OCI-LY1 (cell line): ENCODE measurements at regions not wholly inside any gene's neighbourhood (a gene's known extent, or its start where the extent isn't known, plus 50 kb on each side); places are given as distances from the start of the nearest gene placed in this dataset.

Experiments used
- H2AFZ ChIP-seq: fragments of 200-600 bp; sonication (generic), shearing (Covaris generic); 2 replicates; pipeline ENCODE4 v1.6.0; 2014; ENCODE audit warnings: antibody characterized with exemption, mild to moderate bottlenecking, low read length
- H3F3A ChIP-seq: fragments of 200-600 bp; sonication (generic), shearing (Covaris generic); 2 replicates; pipeline ENCODE4 v1.6.0; 2014; ENCODE audit warnings: mild to moderate bottlenecking, antibody characterized with exemption, low read length, moderate library complexity; ENCODE audit not compliant: insufficient read depth
- H3K27ac ChIP-seq: fragments of 200-600 bp; sonication (generic); 2 replicates; pipeline ENCODE4 v1.5.1; 2014; ENCODE audit warnings: low read length, mixed run types, mild to moderate bottlenecking, low read depth; ENCODE audit not compliant: poor library complexity, severe bottlenecking
- H3K27me3 ChIP-seq: fragments of 200-600 bp; sonication (generic); 2 replicates; pipeline ENCODE4 v1.6.0; 2014; ENCODE audit warnings: antibody characterized with exemption, mild to moderate bottlenecking, low read length, moderate library complexity; ENCODE audit not compliant: insufficient read depth
- H3K36me3 ChIP-seq: fragments of 200-600 bp; sonication (generic); 2 replicates; pipeline ENCODE4 v1.6.1; 2014; ENCODE audit warnings: mild to moderate bottlenecking, antibody characterized with exemption, low read length, moderate library complexity, mixed read lengths; ENCODE audit not compliant: insufficient read depth
- H3K4me1 ChIP-seq: fragments of 200-600 bp; sonication (generic); 2 replicates; pipeline ENCODE4 v1.5.1; 2014; ENCODE audit warnings: mild to moderate bottlenecking, low read length, moderate library complexity; ENCODE audit not compliant: insufficient read depth, severe bottlenecking
- H3K4me2 ChIP-seq: fragments of 200-600 bp; sonication (generic), shearing (Covaris generic); 2 replicates; pipeline ENCODE4 v1.6.1; 2014; ENCODE audit warnings: low read length
- H3K4me3 ChIP-seq: fragments of 200-600 bp; sonication (generic); 2 replicates; pipeline ENCODE4 v1.5.1; 2014; ENCODE audit warnings: low read length, low read depth, mild to moderate bottlenecking, mixed read lengths; ENCODE audit not compliant: poor library complexity, severe bottlenecking
- H3K79me2 ChIP-seq: fragments of 200-600 bp; shearing (Covaris generic); 2 replicates; pipeline ENCODE4 v1.6.1; 2016; ENCODE audit warnings: mixed run types, low read length, mixed read lengths; ENCODE audit not compliant: insufficient read depth
- H3K9ac ChIP-seq: fragments of 200-600 bp; sonication (generic), shearing (Covaris generic); 2 replicates; pipeline ENCODE4 v1.6.1; 2014; ENCODE audit warnings: mild to moderate bottlenecking, low read length, mixed read lengths
- H3K9me2 ChIP-seq: fragments of 200-600 bp; sonication (generic), shearing (Covaris generic); 2 replicates; pipeline ENCODE4 v1.6.1; 2014; ENCODE audit warnings: low read depth, mild to moderate bottlenecking, low read length, mixed read lengths
- H3K9me3 ChIP-seq: fragments of 200-600 bp; shearing (Covaris generic); 2 replicates; pipeline ENCODE4 v1.6.1; 2014; ENCODE audit warnings: low read length, mixed read lengths
- H4K20me1 ChIP-seq: fragments of 200-600 bp; sonication (generic), shearing (Covaris generic); 2 replicates; pipeline ENCODE4 v1.6.0; 2016; ENCODE audit warnings: mild to moderate bottlenecking, low read length; ENCODE audit not compliant: insufficient read depth
- CTCF ChIP-seq: fragments of 200-600 bp; sonication (generic), shearing (Covaris generic); IDR thresholded peaks from 2 replicates; pipeline ENCODE4 v1.5.1; 2017; ENCODE audit warnings: mild to moderate bottlenecking, antibody characterized with exemption, low read length, moderate library complexity, mixed read lengths
- EZH2 ChIP-seq: fragments of 200-600 bp; sonication (generic), shearing (Covaris generic); IDR thresholded peaks from 2 replicates; pipeline ENCODE4 v1.8.0; 2017; ENCODE audit warnings: borderline replicate concordance, mixed run types, mild to moderate bottlenecking, antibody characterized with exemption, low read length, moderate library complexity, mixed read lengths

- no peak overlapping the region for H3K4me2 ChIP-seq
- H3K9ac ChIP-seq, result no peak overlapping the region
- H3K79me2 ChIP-seq, result no peaks in the 10 kb centered on the region
- H3K4me1 ChIP-seq, result no peaks in the 10 kb centered on the region
- H3K4me3 ChIP-seq, result no peak overlapping the region
- no peaks in the 10 kb centered on the region for H3K9me3 ChIP-seq
- H3K27ac ChIP-seq, result no peak overlapping the region
- H3F3A ChIP-seq, result no peaks in the 10 kb centered on the region
- no peaks in the 10 kb centered on the region for H3K27me3 ChIP-seq
- H3K9me2 ChIP-seq, result no peaks in the 10 kb centered on the region
- H2AFZ ChIP-seq, result no peak overlapping the region
- H4K20me1 ChIP-seq, result no peaks in the 10 kb centered on the region
- no peak for TF ChIP-seq EZH2
- no peak for TF ChIP-seq CTCF
- no peaks in the 10 kb centered on the region for H3K36me3 ChIP-seq
These were observed 249.7 kb downstream of the SP3 start for GRCh38 chr2:173715441-173715840.

- H3K4me3 ChIP-seq, result no peak overlapping the region
- H3K27me3 ChIP-seq, result no peaks in the 10 kb centered on the region
- no peaks in the 10 kb centered on the region for H4K20me1 ChIP-seq
These were observed 248.6 kb downstream of the SP3 start for GRCh38 chr2:173716458-173717052.

DNA sequence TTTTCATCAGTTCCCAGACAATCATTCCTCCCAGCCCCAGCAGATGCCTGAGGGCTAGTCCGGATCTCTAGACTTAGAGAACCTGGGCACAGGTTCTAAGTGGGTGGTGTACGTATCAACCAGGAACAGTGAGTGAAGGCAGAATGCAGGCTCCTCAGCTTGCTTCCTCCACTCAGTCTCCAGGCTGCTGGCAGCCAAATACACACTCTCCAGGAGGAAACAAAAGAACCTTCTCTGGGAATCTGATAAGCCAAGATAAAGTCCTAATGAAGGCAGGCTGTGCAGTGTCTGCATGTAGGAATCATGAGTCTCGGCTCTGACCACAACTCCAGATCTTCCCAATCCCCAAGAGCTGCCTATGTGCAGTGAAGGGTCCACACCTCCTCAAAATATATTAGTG is 245.7 kb downstream of the SP3 start:
- Histone ChIP-seq H3K27me3 (no peaks in the 10 kb centered on the region; the same call in 1 of the 2 replicates), H4K20me1 (no peaks in the 10 kb centered on the region), H3K36me3 (no peaks in the 10 kb centered on the region), H3F3A (no peaks in the 10 kb centered on the region), H3K9me2 (no peaks in the 10 kb centered on the region; the same call in 1 of the 2 replicates), H3K4me2 (no peak overlapping the region), H3K4me3 (no peak overlapping the region), H3K9ac (no peak overlapping the region), H2AFZ (no peak overlapping the region), H3K4me1 (no peaks in the 10 kb centered on the region), H3K79me2 (no peaks in the 10 kb centered on the region), H3K9me3 (no peaks in the 10 kb centered on the region), H3K27ac (no peak overlapping the region)
- no peak for TF ChIP-seq EZH2
- no peak for TF ChIP-seq CTCF

More at GRCh38 chr2:173716458-173717052, 248.6 kb downstream of the SP3 start:
- Histone ChIP-seq H2AFZ (no peak overlapping the region), H3K27ac (no peak overlapping the region), H3K9me2 (no peaks in the 10 kb centered on the region), H3K4me1 (no peaks in the 10 kb centered on the region), H3F3A (no peaks in the 10 kb centered on the region), H3K4me2 (no peak overlapping the region), H3K36me3 (no peaks in the 10 kb centered on the region), H3K79me2 (no peaks in the 10 kb centered on the region), H3K9ac (no peak overlapping the region), H3K9me3 (no peaks in the 10 kb centered on the region)
- TF ChIP-seq CTCF (no peak), EZH2 (no peak)
